ENCODE measurements at regions not wholly inside any gene's neighbourhood (a gene's known extent, or its start where the extent isn't known, plus 50 kb on each side); places are given as distances from the start of the nearest gene placed in this dataset.

- no peak for DNase-seq
- H3K27me3 ChIP-seq (replicated peaks; ENCODE audit: insufficient read depth) = no peaks in the 10 kb centered on the region
- H3K4me1 ChIP-seq (ENCODE audit: insufficient read depth) = no peaks in the 10 kb centered on the region
- no peak for TF ChIP-seq EZH2 (IDR thresholded peaks at IDR 0.05; ENCODE audit: insufficient read depth, poor library complexity, severe bottlenecking)
- no peak for TF ChIP-seq EZH2phosphoT487 (IDR thresholded peaks at IDR 0.05; ENCODE audit: insufficient read depth, low read depth)
- H3F3A ChIP-seq (ENCODE audit: insufficient read depth) = no peaks in the 10 kb centered on the region
- no peaks in the 10 kb centered on the region for H3K9me3 ChIP-seq (ENCODE audit: low read depth)
- no peaks in the 10 kb centered on the region for H3K9me2 ChIP-seq (ENCODE audit: insufficient read depth)
- no peak overlapping the region for H3K27ac ChIP-seq
- in situ Hi-C loops (cut with MboI) = no loop called here
- H3K36me3 ChIP-seq (ENCODE audit: low read depth) = no peaks in the 10 kb centered on the region
- H4K20me1 ChIP-seq (ENCODE audit: insufficient read depth) = no peaks in the 10 kb centered on the region
- H2AFZ ChIP-seq = no peak overlapping the region
- no peak overlapping the region for H3K4me2 ChIP-seq (ENCODE audit: unreplicated experiment)
- WGBS, 2 experiments (ENCODE audit: low coverage in 1 of 2, low lambda C conversion rate in 2 of 2, missing lambda C conversion rate in 2 of 2) = 8 to 12% methylated on average over 5 of the region's 5 CpGs
- H3K4me3 ChIP-seq = no peak overlapping the region
- H3K79me2 ChIP-seq (ENCODE audit: insufficient read depth) = no peaks in the 10 kb centered on the region
- no peak overlapping the region for H3K9ac ChIP-seq
Measured at GRCh38 chr17:11122908-11123307, 118.1 kb upstream of the SHISA6 start.

- H3K36me3 ChIP-seq (ENCODE audit: low read depth) = no peaks in the 10 kb centered on the region
- no peak overlapping the region for H3K9ac ChIP-seq
- no peak overlapping the region for H2AFZ ChIP-seq
- H3F3A ChIP-seq (ENCODE audit: insufficient read depth) = no peaks in the 10 kb centered on the region
- no peak overlapping the region for H3K4me3 ChIP-seq
- no peaks in the 10 kb centered on the region for H3K9me3 ChIP-seq (ENCODE audit: low read depth)
- H3K79me2 ChIP-seq (ENCODE audit: insufficient read depth) = no peaks in the 10 kb centered on the region
- H3K27ac ChIP-seq = no peak overlapping the region
- H3K27me3 ChIP-seq (replicated peaks; ENCODE audit: insufficient read depth) = no peaks in the 10 kb centered on the region
- no peaks in the 10 kb centered on the region for H3K9me2 ChIP-seq (ENCODE audit: insufficient read depth)
- in situ Hi-C loops (cut with MboI) = no loop called here
- no peaks in the 10 kb centered on the region for H3K4me1 ChIP-seq (ENCODE audit: insufficient read depth)
- TF ChIP-seq EZH2 (IDR thresholded peaks at IDR 0.05; ENCODE audit: insufficient read depth, poor library complexity, severe bottlenecking) = no peak
- no peak for TF ChIP-seq EZH2phosphoT487 (IDR thresholded peaks at IDR 0.05; ENCODE audit: insufficient read depth, low read depth)
- 11% methylated on average over 10 of the region's 10 CpGs for WGBS, 2 experiments (ENCODE audit: low coverage in 1 of 2, low lambda C conversion rate in 2 of 2, missing lambda C conversion rate in 2 of 2)
- H4K20me1 ChIP-seq (ENCODE audit: insufficient read depth) = no peaks in the 10 kb centered on the region
- H3K4me2 ChIP-seq (ENCODE audit: unreplicated experiment) = no peak overlapping the region
- DNase-seq = no peak
Measured at GRCh38 chr17:11121341-11121985, 119.5 kb upstream of the SHISA6 start.

DNA sequence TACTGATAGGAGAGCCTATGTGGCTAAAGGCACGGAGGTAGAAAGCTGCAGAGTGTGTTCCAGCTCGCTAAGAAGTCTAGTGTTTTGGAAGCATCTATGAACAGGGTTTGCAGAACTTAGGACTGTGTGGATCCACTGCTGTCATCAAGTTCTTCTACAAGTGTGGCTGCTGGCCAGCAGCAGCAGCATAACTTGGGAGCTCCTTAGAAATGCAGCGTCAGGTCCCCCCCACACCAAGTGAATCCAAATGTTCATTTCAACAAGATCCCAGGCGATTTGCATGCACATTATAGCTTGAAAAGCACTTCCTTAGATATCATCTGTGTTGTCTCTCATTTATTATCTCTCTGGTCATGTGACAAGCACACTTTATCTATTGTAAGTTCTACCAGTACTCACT lies 131.9 kb upstream of the SHISA6 start:
- no peak overlapping the region for H2AFZ ChIP-seq
- no peak overlapping the region for H3K27ac ChIP-seq
- H3K79me2 ChIP-seq (ENCODE audit: insufficient read depth) = no peaks in the 10 kb centered on the region
- no peaks in the 10 kb centered on the region for H3K9me3 ChIP-seq (ENCODE audit: low read depth)
- H4K20me1 ChIP-seq (ENCODE audit: insufficient read depth) = no peaks in the 10 kb centered on the region
- no peaks in the 10 kb centered on the region for H3F3A ChIP-seq (ENCODE audit: insufficient read depth)
- in situ Hi-C loops (cut with MboI) = no loop called here
- no peak overlapping the region for H3K4me2 ChIP-seq (ENCODE audit: unreplicated experiment)
- no peaks in the 10 kb centered on the region for H3K9me2 ChIP-seq (ENCODE audit: insufficient read depth)
- H3K27me3 ChIP-seq (replicated peaks; ENCODE audit: insufficient read depth) = no peaks in the 10 kb centered on the region
- WGBS, 2 experiments (ENCODE audit: low coverage in 1 of 2, low lambda C conversion rate in 2 of 2, missing lambda C conversion rate in 2 of 2) = 2% methylated on average over 4 of the region's 4 CpGs
- no peak overlapping the region for H3K4me3 ChIP-seq
- H3K36me3 ChIP-seq (ENCODE audit: low read depth) = no peaks in the 10 kb centered on the region
- no peaks in the 10 kb centered on the region for H3K4me1 ChIP-seq (ENCODE audit: insufficient read depth)
- DNase-seq = no peak
- no peak for TF ChIP-seq EZH2 (IDR thresholded peaks at IDR 0.05; ENCODE audit: insufficient read depth, poor library complexity, severe bottlenecking)
- no peak for TF ChIP-seq EZH2phosphoT487 (IDR thresholded peaks at IDR 0.05; ENCODE audit: insufficient read depth, low read depth)
- no peak overlapping the region for H3K9ac ChIP-seq

DNA sequence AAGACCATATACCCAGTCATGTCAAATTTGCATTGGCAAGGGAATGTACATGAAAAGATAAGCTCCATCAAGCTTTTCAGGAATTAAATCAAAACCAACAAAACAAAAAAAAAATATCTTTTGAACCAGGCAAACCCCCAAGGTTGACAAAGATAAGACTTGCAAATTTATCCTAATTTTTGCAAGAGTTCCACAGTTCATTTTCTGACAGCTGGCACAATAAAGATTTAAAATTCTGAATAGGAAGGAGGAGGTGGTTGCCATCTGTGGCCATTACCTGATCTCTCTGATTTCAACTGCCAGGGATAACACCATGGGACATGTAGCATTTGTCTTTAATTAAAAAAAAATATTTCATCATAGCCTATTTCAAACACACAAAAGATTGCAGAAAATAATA lies 135.9 kb upstream of the SHISA6 start:
- no peaks in the 10 kb centered on the region for H4K20me1 ChIP-seq (ENCODE audit: insufficient read depth)
- no peak overlapping the region for H2AFZ ChIP-seq
- H3K4me2 ChIP-seq (ENCODE audit: unreplicated experiment) = no peak overlapping the region
- no peak overlapping the region for H3K9ac ChIP-seq
- TF ChIP-seq EZH2phosphoT487 (IDR thresholded peaks at IDR 0.05; ENCODE audit: insufficient read depth, low read depth) (no peak), EZH2 (IDR thresholded peaks at IDR 0.05; ENCODE audit: insufficient read depth, poor library complexity, severe bottlenecking) (no peak)
- H3F3A ChIP-seq (ENCODE audit: insufficient read depth) = no peaks in the 10 kb centered on the region
- in situ Hi-C loops (cut with MboI) = no loop called here
- no peaks in the 10 kb centered on the region for H3K9me3 ChIP-seq (ENCODE audit: low read depth)
- no peaks in the 10 kb centered on the region for H3K27me3 ChIP-seq (replicated peaks; ENCODE audit: insufficient read depth)
- H3K4me3 ChIP-seq = no peak overlapping the region
- H3K36me3 ChIP-seq (ENCODE audit: low read depth) = no peaks in the 10 kb centered on the region
- no peak overlapping the region for H3K27ac ChIP-seq
- no peaks in the 10 kb centered on the region for H3K4me1 ChIP-seq (ENCODE audit: insufficient read depth)
- H3K79me2 ChIP-seq (ENCODE audit: insufficient read depth) = no peaks in the 10 kb centered on the region
- no peaks in the 10 kb centered on the region for H3K9me2 ChIP-seq (ENCODE audit: insufficient read depth)
- no peak for DNase-seq

- in situ Hi-C loops (cut with MboI) = no loop called here
- Histone ChIP-seq H3K4me1 (ENCODE audit: insufficient read depth) (no peaks in the 10 kb centered on the region), H4K20me1 (ENCODE audit: insufficient read depth) (no peaks in the 10 kb centered on the region), H3K4me2 (ENCODE audit: unreplicated experiment) (no peak overlapping the region), H3K79me2 (ENCODE audit: insufficient read depth) (no peaks in the 10 kb centered on the region), H3K4me3 (no peak overlapping the region), H3K9me3 (ENCODE audit: low read depth) (no peaks in the 10 kb centered on the region), H3K27ac (no peak overlapping the region), H3K9ac (no peak overlapping the region), H3K36me3 (ENCODE audit: low read depth) (no peaks in the 10 kb centered on the region), H3K9me2 (ENCODE audit: insufficient read depth) (no peaks in the 10 kb centered on the region), H2AFZ (no peak overlapping the region), H3F3A (ENCODE audit: insufficient read depth) (no peaks in the 10 kb centered on the region), H3K27me3 (replicated peaks; ENCODE audit: insufficient read depth) (no peaks in the 10 kb centered on the region)
- DNase-seq = no peak
- WGBS, 2 experiments (ENCODE audit: low coverage in 1 of 2, low lambda C conversion rate in 2 of 2, missing lambda C conversion rate in 2 of 2) = 35 to 40% methylated on average over 3 of the region's 3 CpGs
- no peak for TF ChIP-seq EZH2phosphoT487 (IDR thresholded peaks at IDR 0.05; ENCODE audit: insufficient read depth, low read depth)
- TF ChIP-seq EZH2 (IDR thresholded peaks at IDR 0.05; ENCODE audit: insufficient read depth, poor library complexity, severe bottlenecking) = no peak
Measured at GRCh38 chr17:11097121-11097520, 143.9 kb upstream of the SHISA6 start.

Measured in GM23248 (cell line).